ENCODE measurements at regions not wholly inside any gene's neighbourhood (a gene's known extent, or its start where the extent isn't known, plus 50 kb on each side); places are given as distances from the start of the nearest gene placed in this dataset.

GRCh38 chr22:48744283-48744641 lies 1083.4 kb downstream of the BRD1 start:
- DNase-seq, result no peak

DNA sequence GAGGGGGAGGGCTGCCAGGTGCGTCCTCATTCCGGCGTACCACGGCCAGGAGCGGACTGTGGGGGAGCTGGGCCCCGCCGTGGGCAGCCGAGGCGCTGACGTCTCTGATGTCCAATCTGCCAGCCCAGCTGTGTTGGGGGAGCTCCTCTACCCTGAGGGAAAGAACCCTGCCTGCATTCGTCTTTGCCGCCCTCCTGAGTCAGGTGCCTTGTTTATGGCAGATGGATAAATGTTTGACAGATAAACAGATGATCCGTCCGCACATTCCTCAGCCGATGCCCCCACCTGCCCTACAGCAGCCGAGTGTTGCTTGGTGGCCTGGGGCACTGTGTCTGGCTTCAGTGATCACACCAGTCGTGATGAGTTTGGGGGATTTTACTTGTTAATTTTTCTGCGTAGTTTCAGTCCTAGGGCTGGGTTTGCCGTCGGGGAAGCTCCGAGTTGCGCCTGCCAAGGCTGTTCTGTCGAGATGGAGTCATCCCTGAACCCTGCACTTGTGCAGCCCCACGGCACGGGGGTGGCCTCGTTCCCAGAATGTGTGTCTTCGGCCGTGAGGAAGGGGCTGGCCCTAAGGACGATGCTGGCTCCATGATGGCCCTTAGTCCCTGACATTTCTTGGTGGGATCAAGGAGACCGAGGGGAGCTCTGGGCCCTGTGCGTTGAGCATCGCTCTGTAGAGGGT lies 1083.9 kb downstream of the BRD1 start:
- no peak for DNase-seq

GRCh38 chr22:48742556-48743343 lies 1084.9 kb downstream of the BRD1 start:
- DNase-seq, result no peak

- no peak for DNase-seq
Observed at GRCh38 chr22:48742191-48742555, 1085.5 kb downstream of the BRD1 start.

DNA sequence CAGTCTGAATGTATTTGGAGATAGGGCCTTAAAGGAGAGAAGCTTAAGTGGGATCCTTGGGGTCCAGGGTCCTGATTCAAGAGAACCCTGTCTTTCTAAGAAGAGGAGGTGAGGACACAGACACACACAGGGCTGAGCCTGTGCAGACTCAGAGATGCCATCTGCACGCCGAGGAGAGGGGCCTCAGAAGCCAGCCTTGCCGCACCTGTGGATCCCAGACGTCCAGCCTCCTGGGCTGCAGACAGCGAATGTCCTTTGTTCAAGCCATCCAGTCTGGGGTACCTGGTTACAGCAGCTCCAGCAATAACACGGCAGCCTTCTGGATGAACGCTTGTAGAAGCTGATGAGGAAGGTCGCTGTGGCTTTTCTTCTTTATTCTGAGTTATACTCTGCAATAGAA lies 1086.1 kb downstream of the BRD1 start:
- DNase-seq, result no peak

GRCh38 chr22:48740731-48741405 lies 1086.8 kb downstream of the BRD1 start:
- DNase-seq, result no peak

DNA sequence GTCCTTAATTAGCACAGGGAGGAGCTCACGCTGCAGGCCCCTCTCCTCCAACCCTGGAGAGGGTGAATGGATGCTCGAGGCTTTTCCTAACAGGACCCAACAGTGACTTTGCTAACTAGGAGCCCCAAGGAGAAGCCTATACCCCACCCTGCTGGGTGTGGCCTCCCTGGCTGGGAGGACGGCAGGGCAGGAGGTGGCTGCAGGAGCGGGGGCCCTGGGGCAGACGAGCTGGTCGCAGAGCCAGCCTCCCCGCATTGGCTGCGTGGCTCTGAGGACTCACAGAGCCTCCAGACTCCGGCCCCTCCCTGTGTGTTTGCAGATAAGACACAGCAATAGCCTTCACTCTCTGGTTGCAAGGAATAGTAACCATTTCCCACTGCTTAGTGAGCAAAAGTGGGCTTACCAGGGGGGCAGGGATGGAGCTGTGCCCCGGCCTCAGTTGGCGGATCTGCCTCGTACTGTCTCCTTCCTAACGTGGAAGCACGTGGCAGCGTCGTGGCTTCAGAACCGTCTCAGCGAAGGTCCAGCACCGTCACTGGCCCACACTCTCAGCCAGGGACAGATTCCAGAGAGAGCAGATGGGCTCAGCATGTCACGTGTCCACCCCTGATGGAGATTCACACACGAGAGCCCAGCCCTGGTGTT lies 1087.5 kb downstream of the BRD1 start:
- no peak for DNase-seq

DNA sequence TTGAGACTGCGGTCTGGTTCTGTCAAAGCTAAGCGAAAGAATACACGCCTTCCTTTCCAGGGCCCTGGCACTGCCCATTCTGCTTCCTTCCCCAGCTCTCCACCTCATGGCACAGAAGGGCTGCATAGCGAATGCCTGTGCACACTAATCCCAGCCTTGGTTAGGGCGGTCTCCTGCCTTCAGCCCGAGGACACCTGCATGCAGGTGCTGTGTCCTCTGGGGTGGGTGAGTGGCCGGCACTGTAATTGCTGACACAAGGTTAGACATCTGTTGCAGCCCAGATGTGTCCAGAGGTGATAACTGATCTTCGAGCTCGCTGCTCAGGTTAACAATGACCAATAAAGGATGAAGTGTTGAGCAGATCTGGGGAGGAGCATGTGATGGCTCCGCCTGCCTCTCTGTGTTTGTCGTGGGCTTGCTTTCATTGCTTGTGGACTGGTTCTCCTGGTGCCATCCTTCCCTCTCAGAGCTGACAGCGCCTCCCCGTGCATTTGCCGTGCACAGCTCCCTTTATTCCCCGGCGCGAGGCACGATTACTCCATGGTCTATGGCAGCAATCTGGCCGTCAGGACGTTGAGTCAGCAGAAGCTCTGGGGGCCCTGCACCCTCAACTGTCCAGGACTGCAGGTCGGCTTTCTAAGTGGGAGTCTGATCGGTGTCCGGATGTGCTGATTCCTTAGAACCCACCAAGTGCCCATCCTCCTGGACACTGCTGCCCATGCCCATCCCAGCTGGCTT lies 1088.2 kb downstream of the BRD1 start:
- DNase-seq, result no peak

DNA sequence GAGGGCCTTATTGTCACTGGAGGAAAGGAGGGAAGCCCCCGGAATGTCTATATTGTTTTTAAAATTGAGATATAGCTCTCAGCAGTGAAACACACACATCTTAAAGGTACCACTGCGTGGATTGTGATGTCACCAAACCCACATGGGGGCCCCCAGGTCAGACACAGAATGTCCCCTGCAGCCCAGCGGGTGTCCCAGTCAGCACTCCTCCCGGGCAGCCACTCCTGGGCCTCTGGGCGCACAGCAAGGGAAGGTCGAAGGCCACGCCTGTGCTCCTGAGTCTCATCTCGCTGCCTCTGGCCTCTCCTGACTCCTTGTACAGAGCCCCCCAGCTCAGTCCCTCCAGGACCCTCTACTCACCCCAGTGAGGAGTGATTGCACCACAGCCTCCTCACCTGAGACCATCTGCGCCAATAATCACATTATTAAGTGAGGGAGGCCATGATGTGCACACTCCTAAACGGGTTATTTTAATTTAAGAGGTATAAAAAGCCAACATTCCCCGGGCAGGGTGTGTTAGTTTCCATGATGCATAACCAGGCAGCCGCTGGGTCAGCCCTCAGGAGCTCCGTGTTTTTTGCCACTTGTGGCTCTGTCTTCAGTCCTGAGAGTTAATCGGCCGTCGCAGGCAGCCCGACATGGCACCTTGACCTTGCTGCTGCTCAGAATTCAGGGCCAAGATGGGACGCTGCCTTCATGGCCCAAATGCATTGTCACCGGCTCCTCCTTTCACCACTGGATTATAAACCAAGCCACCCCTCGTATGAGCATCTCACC lies 1089.3 kb downstream of the BRD1 start:
- no peak for DNase-seq

GRCh38 chr22:48737461-48738203 lies 1090.0 kb downstream of the BRD1 start:
- no peak for DNase-seq

- no peak for DNase-seq
Observed at GRCh38 chr22:48736593-48737460, 1090.8 kb downstream of the BRD1 start.

DNA sequence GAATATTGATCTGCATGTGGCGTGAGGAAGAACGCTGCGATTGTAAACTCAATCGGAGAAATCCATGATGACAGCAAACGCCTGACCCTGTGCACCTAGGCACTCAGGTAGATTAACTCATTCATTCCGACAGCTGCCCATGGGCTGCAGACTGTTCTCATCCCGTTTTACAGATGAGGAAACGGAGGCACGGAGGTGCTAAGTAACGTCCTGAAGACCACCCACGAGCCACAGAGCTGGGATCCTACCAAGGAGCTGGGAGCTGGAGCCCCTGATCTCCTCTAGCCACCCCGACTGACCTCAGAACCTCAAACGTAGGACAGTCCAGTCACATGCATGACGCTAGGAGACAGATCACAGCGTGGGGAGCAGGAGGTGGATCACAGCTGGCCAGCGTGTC lies 1092.7 kb downstream of the BRD1 start:
- DNase-seq, result no peak

DNA sequence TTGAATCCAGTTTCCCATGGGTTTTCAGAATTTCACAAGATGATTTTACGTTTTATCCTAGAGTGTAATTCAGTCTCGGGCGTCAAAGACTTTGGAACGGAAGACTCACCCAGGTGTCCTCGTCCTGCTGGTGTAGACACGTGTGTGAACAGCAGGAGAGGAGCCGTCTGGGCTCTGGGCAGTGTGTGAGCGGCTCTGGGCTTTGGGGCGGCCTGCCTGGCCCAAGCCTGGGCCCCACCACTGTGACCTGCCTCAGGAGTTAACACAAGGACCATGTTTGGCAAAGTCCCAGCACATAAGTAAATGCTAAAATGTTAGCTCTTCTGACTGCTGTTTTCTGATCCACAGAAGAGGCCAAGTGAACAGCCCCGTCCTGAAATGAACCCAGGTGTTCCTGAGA lies 1093.3 kb downstream of the BRD1 start:
- DNase-seq, result no peak

DNA sequence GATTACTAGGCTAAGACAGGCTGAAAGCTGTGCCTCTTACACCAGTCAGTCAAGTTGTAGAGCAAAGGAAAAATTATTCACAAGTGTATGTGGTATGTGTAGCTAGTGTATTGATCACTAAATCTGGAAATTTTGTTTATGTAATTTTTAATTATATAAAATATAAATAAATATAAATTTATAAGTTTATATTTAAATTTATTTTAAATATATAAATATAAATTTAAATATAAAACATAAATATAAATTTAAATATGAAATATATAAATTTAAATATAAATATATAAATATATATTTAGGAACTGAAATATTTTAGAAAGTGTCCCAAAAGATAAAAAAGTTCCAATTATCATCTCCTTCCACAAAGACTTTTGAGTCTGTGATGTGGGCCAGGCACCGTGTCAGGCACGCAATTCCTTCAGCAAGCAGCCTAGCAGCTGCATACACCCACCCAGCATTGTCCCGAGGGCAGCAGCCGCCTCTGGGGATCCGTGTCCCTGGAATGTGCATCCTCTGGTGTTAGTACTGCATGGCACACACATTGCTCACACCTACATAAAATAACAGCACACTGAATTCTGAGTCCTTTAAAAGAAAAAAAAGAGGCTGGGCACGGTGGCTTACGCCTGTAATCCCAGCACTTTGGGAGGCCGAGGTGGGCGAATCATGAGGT lies 1098.0 kb downstream of the BRD1 start:
- DNase-seq, result no peak

- no peak for DNase-seq
Observed at GRCh38 chr22:48727454-48728058, 1100.1 kb downstream of the BRD1 start.

DNA sequence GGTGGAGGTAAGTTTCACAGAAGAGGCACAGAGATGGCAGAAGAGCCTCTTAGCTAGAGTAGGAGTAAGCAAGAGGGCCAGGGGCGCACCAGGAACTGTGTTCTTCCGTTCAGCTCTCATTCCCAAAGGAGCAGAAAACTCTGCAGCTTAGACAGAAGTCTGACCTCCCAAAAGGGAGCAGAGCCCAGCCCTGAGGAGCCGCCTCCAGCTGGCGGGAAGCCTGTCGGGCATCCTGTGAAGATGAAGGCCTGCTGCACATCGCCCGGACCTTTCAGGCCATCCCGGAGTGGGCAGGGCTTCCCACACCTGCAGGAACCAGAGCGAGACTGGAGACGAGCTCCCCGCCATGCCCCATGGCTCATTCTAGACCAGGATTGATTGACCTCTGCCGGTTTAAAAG lies 1102.8 kb downstream of the BRD1 start:
- no peak for DNase-seq

DNA sequence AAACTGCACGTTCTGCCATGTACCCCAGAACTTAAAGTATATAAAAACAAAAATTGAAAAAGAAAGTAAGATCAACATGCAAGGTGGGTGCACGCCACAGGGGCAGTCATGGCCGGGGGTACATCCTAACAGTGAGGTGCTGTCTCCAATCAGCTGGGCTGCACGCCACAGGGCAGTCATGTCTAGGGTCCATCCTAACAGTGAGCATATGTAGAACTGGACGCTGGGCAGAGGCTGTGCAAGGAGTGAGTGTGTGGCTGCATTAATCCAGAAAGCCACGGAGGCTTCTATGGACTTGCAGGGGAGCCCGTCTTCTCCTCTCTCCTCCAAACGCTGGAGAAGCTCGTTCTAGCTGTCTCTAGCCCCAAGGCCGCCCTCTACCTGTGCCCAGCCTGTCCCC lies 1105.0 kb downstream of the BRD1 start:
- DNase-seq, result no peak

- no peak for DNase-seq
Observed at GRCh38 chr22:48721395-48721669, 1106.3 kb downstream of the BRD1 start.

GRCh38 chr22:48720662-48721394 lies 1106.8 kb downstream of the BRD1 start:
- DNase-seq, result no peak

Data from dermis blood vessel endothelial cell (primary cell).